ENCODE measurements at regions not wholly inside any gene's neighbourhood (a gene's known extent, or its start where the extent isn't known, plus 50 kb on each side); places are given as distances from the start of the nearest gene placed in this dataset.
A peak's percentile ranks its signal among the peaks of the same experiment; 100 is the strongest.
"Not testable (repeated sequence)": the region's sequence is repeated elsewhere in the genome, so short reads cannot be mapped to it uniquely, and the experiment has no call there.

- Histone ChIP-seq H3K36me3 (ENCODE audit: low read depth) (no peaks in the 10 kb centered on the region), H3K4me1 (ENCODE audit: low read depth) (no peaks in the 10 kb centered on the region), H3K9me3 (peaks cover 80% of the 10 kb centered on the region), H3K4me3 (no peak overlapping the region)
- DNase-seq (peak in 1 of 3 donors; percentile 23), ATAC-seq (no peak)
- no peak for TF ChIP-seq CTCF (IDR thresholded peaks at IDR 0.05)
- intact Hi-C loops (cut with DNase I, micrococcal nuclease) = no loop called here
Measured at GRCh38 chr15:20344601-20345400, 196.8 kb downstream of the GOLGA6L6 start.

DNA sequence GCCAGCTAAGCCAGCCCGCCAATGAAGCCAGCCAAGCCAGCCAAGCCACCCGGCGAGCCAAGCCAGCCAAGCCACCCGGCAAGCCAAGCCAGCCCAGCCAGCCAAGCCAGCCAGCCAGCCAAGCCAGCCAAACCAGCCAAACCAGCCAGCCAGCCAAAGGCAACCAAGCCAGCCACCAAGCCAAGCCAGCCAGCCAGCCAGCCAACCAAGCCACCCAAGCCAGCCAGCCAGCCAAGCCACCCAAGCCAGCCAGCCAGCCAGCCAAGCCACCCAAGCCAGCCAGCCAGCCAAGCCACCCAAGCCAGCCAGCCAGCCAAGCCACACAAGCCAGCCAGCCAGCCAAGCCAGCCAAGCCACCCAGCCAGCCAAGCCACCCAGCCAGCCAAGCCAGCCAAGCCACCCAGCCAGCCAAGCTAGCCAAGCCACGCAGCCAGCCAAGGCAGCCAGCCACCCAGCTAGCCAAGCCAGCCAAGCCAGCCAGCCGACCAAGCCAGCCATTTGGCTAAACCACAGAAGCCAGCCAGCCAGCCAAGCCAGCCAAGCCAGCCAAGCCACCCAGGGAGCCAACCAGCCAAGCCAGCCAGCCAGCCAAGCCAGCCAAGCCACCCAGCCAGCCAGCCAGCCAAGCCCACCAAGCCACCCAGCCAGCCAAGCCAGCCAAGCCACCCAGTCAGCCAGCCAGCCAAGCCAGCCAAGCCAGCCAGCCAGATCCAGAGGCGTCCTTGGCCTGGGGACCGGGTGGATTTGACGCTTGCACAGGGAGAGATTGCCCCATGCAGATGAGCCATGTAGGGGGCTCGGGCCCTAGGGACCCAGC, 198.0 kb downstream of the GOLGA6L6 start:
- ATAC-seq; H3K4me1 ChIP-seq (ENCODE audit: low read depth); intact Hi-C loops (cut with DNase I, micrococcal nuclease); H3K4me3 ChIP-seq; H3K36me3 ChIP-seq (ENCODE audit: low read depth): not testable (repeated sequence)
- peak in 1 of 3 donors; percentile 33 for DNase-seq
- peaks cover 80% of the 10 kb centered on the region for H3K9me3 ChIP-seq

DNA sequence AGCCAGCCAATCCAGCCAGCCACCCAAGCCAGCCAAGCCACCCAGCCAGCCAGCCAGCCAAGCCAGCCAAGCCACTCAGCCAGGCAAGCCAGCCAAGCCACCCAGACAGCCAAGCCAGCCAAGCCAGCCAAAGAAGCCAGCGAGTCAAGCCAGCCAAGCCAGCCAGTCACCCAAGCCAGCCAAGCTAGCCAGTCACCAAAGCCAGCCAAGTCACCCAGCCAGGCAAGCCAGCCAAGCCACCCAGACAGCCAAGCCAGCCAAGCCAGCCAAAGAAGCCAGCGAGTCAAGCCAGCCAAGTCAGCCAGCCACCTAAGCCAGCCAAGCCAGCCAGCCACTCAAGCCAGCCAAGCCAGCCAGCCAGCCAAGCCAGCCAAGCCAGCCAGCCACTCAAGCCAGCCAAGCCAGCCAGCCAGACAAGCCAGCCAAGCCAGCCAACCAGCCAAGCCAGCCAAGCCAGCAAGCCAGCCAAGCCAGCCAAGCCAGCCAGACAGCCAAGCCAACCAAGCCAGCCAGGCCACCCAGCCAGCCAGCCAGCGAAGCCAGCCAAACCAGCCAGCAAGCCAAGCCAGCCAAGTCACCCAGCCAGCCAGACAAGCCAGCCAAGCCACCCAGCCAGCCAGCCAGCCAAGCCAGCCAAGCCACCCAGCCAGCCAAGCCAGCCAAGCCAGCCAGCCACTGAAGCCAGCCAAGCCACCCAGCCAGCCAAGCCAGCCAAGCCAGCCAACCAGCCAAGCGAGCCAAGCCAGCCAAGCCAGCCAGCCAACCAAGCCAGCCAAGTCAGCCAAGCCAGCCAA, 198.8 kb downstream of the GOLGA6L6 start:
- peak in 1 of 3 donors; percentile 24 for DNase-seq
- intact Hi-C loops (cut with DNase I, micrococcal nuclease); H3K4me1 ChIP-seq (ENCODE audit: low read depth); H3K36me3 ChIP-seq (ENCODE audit: low read depth); H3K4me3 ChIP-seq; ATAC-seq: not testable (repeated sequence)
- H3K9me3 ChIP-seq = peaks cover 77% of the 10 kb centered on the region

GRCh38 chr15:20341901-20342600, 199.5 kb downstream of the GOLGA6L6 start:
- no peak overlapping the region for H3K4me3 ChIP-seq
- H3K4me1 ChIP-seq (ENCODE audit: low read depth) = no peaks in the 10 kb centered on the region
- ATAC-seq = peak; percentile 45
- H3K36me3 ChIP-seq (ENCODE audit: low read depth) = no peaks in the 10 kb centered on the region
- peaks cover 73% of the 10 kb centered on the region for H3K9me3 ChIP-seq
- peak in 2 of 3 donors; percentile 76 to 94 for DNase-seq
- no peak for TF ChIP-seq CTCF (IDR thresholded peaks at IDR 0.05)
- intact Hi-C loops (cut with DNase I, micrococcal nuclease) = no loop called here

DNA sequence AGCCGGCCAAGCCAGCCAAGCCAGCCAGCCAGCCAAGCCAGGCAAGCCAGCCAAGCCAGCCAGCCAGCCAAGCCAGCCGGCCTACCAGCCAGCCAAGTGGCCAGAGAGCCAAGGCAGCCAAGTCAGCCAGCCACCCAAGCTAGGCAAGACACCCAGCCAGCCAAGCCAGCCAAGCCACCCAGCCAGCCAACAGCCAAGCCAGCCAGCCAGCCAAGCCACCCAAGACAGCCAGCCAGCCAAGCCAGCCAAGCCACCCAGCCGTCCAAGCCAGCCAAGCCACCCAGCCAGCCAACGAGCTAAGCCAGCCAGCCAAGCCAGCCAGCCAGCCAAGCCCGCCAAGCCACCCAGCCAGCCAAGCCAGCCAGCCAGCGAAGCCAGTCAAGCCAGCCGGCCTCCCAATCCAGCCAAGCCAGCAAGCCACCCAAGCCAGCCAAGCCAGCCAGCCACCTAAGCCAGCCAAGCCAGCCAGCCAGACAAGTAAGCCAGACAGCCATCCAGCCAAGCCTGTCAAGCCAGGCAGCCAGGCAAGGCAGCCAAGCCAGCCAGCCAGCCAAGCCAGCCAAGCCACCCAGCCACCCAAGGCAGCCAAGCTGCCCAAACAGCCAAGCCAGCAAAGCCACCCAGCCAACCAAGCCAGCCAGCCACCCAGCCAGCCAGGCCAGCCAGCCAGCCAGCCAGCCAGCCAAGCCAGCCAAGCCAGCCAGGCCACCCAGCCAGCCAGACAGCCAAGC, 200.5 kb downstream of the GOLGA6L6 start:
- TF ChIP-seq CTCF (IDR thresholded peaks at IDR 0.05) = no peak
- H3K9me3 ChIP-seq = peaks cover 71% of the 10 kb centered on the region
- DNase-seq (peak in 2 of 3 donors; percentile 75 to 92), ATAC-seq (peak; percentile 53)
- no peaks in the 10 kb centered on the region for H3K36me3 ChIP-seq (ENCODE audit: low read depth)
- intact Hi-C loops (cut with DNase I, micrococcal nuclease) = no loop called here
- H3K4me3 ChIP-seq = no peak overlapping the region
- no peaks in the 10 kb centered on the region for H3K4me1 ChIP-seq (ENCODE audit: low read depth)
